Fibroblast of lung (primary cell): ENCODE measurements at regions not wholly inside any gene's neighbourhood (a gene's known extent, or its start where the extent isn't known, plus 50 kb on each side); places are given as distances from the start of the nearest gene placed in this dataset.
A peak's percentile ranks its signal among the peaks of the same experiment; 100 is the strongest.

Source experiments
- DNase-seq, 2 donors: peaks; one replicate each; pipeline versions ENCODE4 v3.0.0 to v3.0.0-alpha.2; 2010; ENCODE audit warnings: low read depth in 2 of 2
- H2AFZ ChIP-seq: 2 replicates; pipeline ENCODE4 v1.5.1; 2012; ENCODE audit warnings: low read length, control low read depth, inconsistent platforms
- H3K27ac ChIP-seq: 2 replicates; pipeline ENCODE4 v1.5.1; 2011; ENCODE audit warnings: low read length, control low read depth; ENCODE audit not compliant: insufficient read depth
- H3K27me3 ChIP-seq: 2 replicates; pipeline ENCODE4 v1.5.1; 2011; ENCODE audit warnings: mild to moderate bottlenecking, low read length; ENCODE audit not compliant: control insufficient read depth, insufficient read depth
- H3K36me3 ChIP-seq: 2 replicates; pipeline ENCODE4 v1.5.1; 2011; ENCODE audit warnings: low read length; ENCODE audit not compliant: control insufficient read depth, insufficient read depth
- H3K4me1 ChIP-seq: 2 replicates; pipeline ENCODE4 v1.5.1; 2011; ENCODE audit warnings: low read length; ENCODE audit not compliant: control insufficient read depth, insufficient read depth; ENCODE audit errors: extremely low read depth
- H3K4me2 ChIP-seq: 2 replicates; pipeline ENCODE4 v1.5.1; 2011; ENCODE audit warnings: low read length, control low read depth; ENCODE audit not compliant: insufficient read depth; ENCODE audit errors: extremely low read depth
- H3K4me3 ChIP-seq, 4 experiments: fragments of 200-600 bp in 1 of 4; sonication (generic) in 1 of 4; replicated peaks in 1 of 4; 2 replicates each; pipeline ENCODE4 v1.5.1; 2011 to 2016; ENCODE audit warnings: low read length in 4 of 4, low read depth in 3 of 4, mild to moderate bottlenecking in 3 of 4, control low read depth in 2 of 4, inconsistent platforms in 1 of 4, mixed read lengths in 1 of 4; ENCODE audit not compliant: insufficient read depth in 1 of 4; ENCODE audit errors: control extremely low read depth in 1 of 4
- H3K79me2 ChIP-seq: 2 replicates; pipeline ENCODE4 v1.5.1; 2012; ENCODE audit warnings: mild to moderate bottlenecking, low read length, inconsistent platforms; ENCODE audit not compliant: control insufficient read depth, insufficient read depth
- H3K9ac ChIP-seq: 2 replicates; pipeline ENCODE4 v1.5.1; 2011; ENCODE audit warnings: mild to moderate bottlenecking, low read length, control low read depth; ENCODE audit not compliant: insufficient read depth
- H3K9me3 ChIP-seq: 2 replicates; pipeline ENCODE4 v1.5.1; 2012; ENCODE audit warnings: low read depth, low read length; ENCODE audit not compliant: control insufficient read depth, insufficient read depth
- H4K20me1 ChIP-seq: 2 replicates; pipeline ENCODE4 v1.5.1; 2011; ENCODE audit warnings: low read length; ENCODE audit not compliant: control insufficient read depth, insufficient read depth; ENCODE audit errors: extremely low read depth
- EZH2 ChIP-seq: IDR thresholded peaks from 2 replicates; pipeline ENCODE4 v1.5.1; 2012; ENCODE audit warnings: low read length, control low read depth, mild to moderate bottlenecking; ENCODE audit errors: missing control alignments
- TF ChIP-seq, protein P1 (sequence below), 2 donors: IDR thresholded peaks in 1 of 2; conservative IDR thresholded peaks in 1 of 2; 1 replicate in 1 of 2; 2 replicates in 1 of 2; pipeline ENCODE4 v1.5.1; 2011 to 2012; ENCODE audit warnings: low read length in 2 of 2, control low read depth in 1 of 2, inconsistent platforms in 1 of 2, low read depth in 1 of 2, mild to moderate bottlenecking in 1 of 2

DNA sequence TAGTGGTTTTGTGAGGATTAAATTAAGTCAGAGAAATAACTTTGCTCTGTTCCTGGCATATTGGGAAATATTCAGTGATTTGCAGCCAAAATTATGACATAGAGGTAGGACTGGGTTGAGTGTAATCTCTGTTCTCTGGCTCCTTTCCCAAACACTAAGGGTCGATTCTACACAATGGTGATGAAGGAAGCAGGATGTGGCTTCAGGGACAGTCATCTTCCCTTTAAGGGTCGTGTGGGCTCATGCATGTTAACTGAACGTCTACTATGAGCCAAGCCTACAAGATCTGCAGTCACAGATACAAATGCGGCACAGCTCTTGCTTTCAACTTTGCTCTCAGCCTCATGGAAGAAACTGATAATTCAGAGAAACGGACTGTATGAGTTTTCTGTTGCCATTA lies 381.6 kb downstream of the VRK1 start:
- Histone ChIP-seq H3K36me3 (no peaks in the 10 kb centered on the region), H3K9me3 (peaks cover 11% of the 10 kb centered on the region), H3K79me2 (no peaks in the 10 kb centered on the region), H3K9ac (no peak overlapping the region), H4K20me1 (no peaks in the 10 kb centered on the region), H3K27ac (no peak overlapping the region), H3K4me3 (no peak overlapping the region), H2AFZ (no peak overlapping the region), H3K4me1 (no peaks in the 10 kb centered on the region), H3K4me2 (no peak overlapping the region), H3K27me3 (no peaks in the 10 kb centered on the region)
- peak in 1 of 2 donors; percentile 42 for DNase-seq
- TF ChIP-seq, protein P1, sequence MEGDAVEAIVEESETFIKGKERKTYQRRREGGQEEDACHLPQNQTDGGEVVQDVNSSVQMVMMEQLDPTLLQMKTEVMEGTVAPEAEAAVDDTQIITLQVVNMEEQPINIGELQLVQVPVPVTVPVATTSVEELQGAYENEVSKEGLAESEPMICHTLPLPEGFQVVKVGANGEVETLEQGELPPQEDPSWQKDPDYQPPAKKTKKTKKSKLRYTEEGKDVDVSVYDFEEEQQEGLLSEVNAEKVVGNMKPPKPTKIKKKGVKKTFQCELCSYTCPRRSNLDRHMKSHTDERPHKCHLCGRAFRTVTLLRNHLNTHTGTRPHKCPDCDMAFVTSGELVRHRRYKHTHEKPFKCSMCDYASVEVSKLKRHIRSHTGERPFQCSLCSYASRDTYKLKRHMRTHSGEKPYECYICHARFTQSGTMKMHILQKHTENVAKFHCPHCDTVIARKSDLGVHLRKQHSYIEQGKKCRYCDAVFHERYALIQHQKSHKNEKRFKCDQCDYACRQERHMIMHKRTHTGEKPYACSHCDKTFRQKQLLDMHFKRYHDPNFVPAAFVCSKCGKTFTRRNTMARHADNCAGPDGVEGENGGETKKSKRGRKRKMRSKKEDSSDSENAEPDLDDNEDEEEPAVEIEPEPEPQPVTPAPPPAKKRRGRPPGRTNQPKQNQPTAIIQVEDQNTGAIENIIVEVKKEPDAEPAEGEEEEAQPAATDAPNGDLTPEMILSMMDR (conservative IDR thresholded peaks at IDR 0.05 in 1 of 2, IDR thresholded peaks at IDR 0.05 in 1 of 2; ENCODE audit: low read depth in 1 of 2, low read length in 2 of 2), result no peak
- TF ChIP-seq EZH2, result no peak

DNA sequence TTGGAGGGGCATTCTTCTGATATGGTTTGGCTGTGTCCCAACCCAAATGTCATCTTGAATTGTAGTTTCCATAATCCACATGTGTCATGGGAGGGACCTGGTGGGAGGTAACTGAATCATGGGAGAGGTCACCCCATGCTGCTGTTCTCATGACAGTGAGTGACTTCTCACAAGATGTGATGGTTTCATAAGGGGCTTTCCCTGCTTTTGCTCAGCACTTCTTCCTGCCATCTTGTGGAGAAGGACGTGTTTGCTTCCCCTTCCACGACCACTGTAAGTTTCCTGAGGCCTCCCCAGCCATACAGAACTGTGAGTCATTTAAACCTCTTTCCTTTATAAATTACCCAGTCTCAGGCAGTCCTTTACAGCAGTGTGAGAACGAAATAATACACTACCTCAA lies 382.4 kb downstream of the VRK1 start:
- Histone ChIP-seq H2AFZ (no peak overlapping the region), H3K4me2 (no peak overlapping the region)

GRCh38 chr14:97180304-97181200 lies 383.4 kb downstream of the VRK1 start:
- peak in 1 of 2 donors; percentile 82 for DNase-seq

More for the DNA sequence above, 382.4 kb downstream of the VRK1 start:
- H3K27ac ChIP-seq, result no peak overlapping the region
- H3K36me3 ChIP-seq, result no peaks in the 10 kb centered on the region
- H3K27me3 ChIP-seq, result no peaks in the 10 kb centered on the region
- peaks cover 11% of the 10 kb centered on the region for H3K9me3 ChIP-seq
- H3K79me2 ChIP-seq, result no peaks in the 10 kb centered on the region
- no peak overlapping the region for H3K4me3 ChIP-seq
- TF ChIP-seq EZH2, result no peak
- TF ChIP-seq, protein P1 (conservative IDR thresholded peaks at IDR 0.05 in 1 of 2, IDR thresholded peaks at IDR 0.05 in 1 of 2; ENCODE audit: low read depth in 1 of 2, low read length in 2 of 2), result no peak
- H3K4me1 ChIP-seq, result no peaks in the 10 kb centered on the region
- no peaks in the 10 kb centered on the region for H4K20me1 ChIP-seq
- peak in 1 of 2 donors; percentile 8 for DNase-seq
- H3K9ac ChIP-seq, result no peak overlapping the region

More at GRCh38 chr14:97180304-97181200, 383.4 kb downstream of the VRK1 start:
- Histone ChIP-seq H3K79me2 (no peaks in the 10 kb centered on the region), H3K27ac (no peak overlapping the region), H3K9me3 (peaks cover 11% of the 10 kb centered on the region), H3K36me3 (no peaks in the 10 kb centered on the region), H3K4me1 (no peaks in the 10 kb centered on the region), H3K9ac (no peak overlapping the region), H2AFZ (no peak overlapping the region), H3K4me3 (no peak overlapping the region), H3K27me3 (no peaks in the 10 kb centered on the region), H4K20me1 (no peaks in the 10 kb centered on the region), H3K4me2 (no peak overlapping the region)
- TF ChIP-seq, protein P1 (conservative IDR thresholded peaks at IDR 0.05 in 1 of 2, IDR thresholded peaks at IDR 0.05 in 1 of 2; ENCODE audit: low read depth in 1 of 2, low read length in 2 of 2), result no peak
- no peak for TF ChIP-seq EZH2
